Caco-2 (cell line): ENCODE measurements at regions not wholly inside any gene's neighbourhood (a gene's known extent, or its start where the extent isn't known, plus 50 kb on each side); places are given as distances from the start of the nearest gene placed in this dataset.
A peak's percentile ranks its signal among the peaks of the same experiment; 100 is the strongest.

ENCODE experiments used
- BruUV-seq: library from RNA; stranded (reverse); fragments of 400-500 nt; replicated peaks from 2 replicates; lab custom pipeline; 2021; lab: Mats Ljungman, UMichigan
- CTCF ChIA-PET: fragments of 300-600 bp; sonication (Branson Sonifier 250); formaldehyde crosslinking; loops from one replicate; lab custom pipeline; 2022; ENCODE audit warnings: antibody characterized with exemption; lab: Charles Lee
- POLR2A ChIA-PET: fragments of 300-600 bp; sonication (Branson Sonifier 250); formaldehyde crosslinking; loops from one replicate; lab custom pipeline; 2022; ENCODE audit warnings: antibody characterized with exemption; lab: Charles Lee
- DNase-seq, 2 experiments: peaks; one replicate each; pipeline versions ENCODE4 v3.0.0 to v3.0.0-alpha.2; 2020 to 2022
- H3K27me3 ChIP-seq: replicated peaks from 2 replicates; pipeline ENCODE4 v1.6.0; 2011; ENCODE audit warnings: low read length; ENCODE audit not compliant: control insufficient read depth, insufficient read depth
- H3K36me3 ChIP-seq: 2 replicates; pipeline ENCODE4 v1.5.1; 2011; ENCODE audit warnings: low read length; ENCODE audit not compliant: control insufficient read depth, insufficient read depth
- H3K4me1 ChIP-seq: fragments of 250-450 bp; sonication (Bioruptor Pico); 2 replicates; pipeline ENCODE4 v1.5.1; 2020; ENCODE audit warnings: mild to moderate bottlenecking
- H3K4me3 ChIP-seq: 2 replicates; pipeline ENCODE4 v1.5.1; 2011; ENCODE audit warnings: low read depth, mild to moderate bottlenecking, control low read depth, low read length
- H3K9me3 ChIP-seq: fragments of 250-450 bp; sonication (Bioruptor Pico); 2 replicates; pipeline ENCODE4 v1.5.1; 2020; ENCODE audit warnings: mild to moderate bottlenecking, moderate library complexity
- H3K27ac Mint-ChIP-seq: one replicate; pipeline ENCODE4 v1.8.0; 2022; ENCODE audit warnings: mixed read lengths; ENCODE audit not compliant: unreplicated experiment
- H3K27me3 Mint-ChIP-seq: one replicate; pipeline ENCODE4 v1.8.0; 2022; ENCODE audit warnings: mixed read lengths; ENCODE audit not compliant: insufficient read depth, unreplicated experiment
- H3K36me3 Mint-ChIP-seq: one replicate; pipeline ENCODE4 v1.8.0; 2022; ENCODE audit warnings: mild to moderate bottlenecking, mixed read lengths; ENCODE audit not compliant: insufficient read depth, unreplicated experiment
- H3K4me1 Mint-ChIP-seq: one replicate; pipeline ENCODE4 v1.8.0; 2022; ENCODE audit warnings: low read depth, mixed read lengths; ENCODE audit not compliant: unreplicated experiment
- H3K4me3 Mint-ChIP-seq: one replicate; pipeline ENCODE4 v1.8.0; 2022; ENCODE audit warnings: mild to moderate bottlenecking, moderate library complexity, mixed read lengths; ENCODE audit not compliant: unreplicated experiment
- H3K9me3 Mint-ChIP-seq: one replicate; pipeline ENCODE4 v1.8.0; 2022; ENCODE audit warnings: mixed read lengths; ENCODE audit not compliant: unreplicated experiment
- CTCF ChIP-seq, 2 experiments: fragments of 200-600 bp in 1 of 2; IDR thresholded peaks; 1 replicate in 1 of 2; 2 replicates in 1 of 2; pipeline versions ENCODE4 v1.5.1 to v1.8.0; 2011 to 2022; ENCODE audit warnings: antibody characterized with exemption in 1 of 2, control low read depth in 1 of 2, inconsistent platforms in 1 of 2, low read depth in 1 of 2, low read length in 1 of 2, mild to moderate bottlenecking in 1 of 2, moderate library complexity in 1 of 2; ENCODE audit not compliant: insufficient read depth in 1 of 2, severe bottlenecking in 1 of 2, unreplicated experiment in 1 of 2
- intact Hi-C: fragments of 100-400 bp; cut with micrococcal nuclease; formaldehyde crosslinking; loops from one replicate; pipeline ENCODE4 v1.10.0; 2022; ENCODE audit not compliant: unreplicated experiment

DNA sequence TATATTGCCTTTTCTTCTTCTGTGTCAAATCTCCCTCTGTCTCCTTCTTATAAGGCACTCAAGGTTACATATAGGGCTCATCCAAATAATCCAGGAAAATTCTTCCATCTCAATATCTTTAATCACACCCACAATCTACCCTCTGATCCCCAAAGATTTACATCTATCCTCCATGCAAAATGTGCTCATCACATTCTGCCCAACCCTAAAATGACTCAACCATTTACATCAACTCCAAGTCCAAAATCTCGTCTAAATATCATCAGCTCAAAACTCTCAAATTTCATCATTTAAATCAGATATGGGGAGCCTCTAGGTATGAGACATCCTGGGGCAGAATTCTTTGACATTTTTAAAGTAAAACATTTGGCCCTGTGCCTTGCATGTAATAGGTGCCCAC, 1349.8 kb downstream of the SUCLG1 start:
- Mint-ChIP-seq H3K36me3 (no peaks in the 10 kb centered on the region), H3K9me3 (peaks cover 19% of the 10 kb centered on the region), H3K27ac (no peak overlapping the region), H3K27me3 (no peaks in the 10 kb centered on the region), H3K4me3 (no peak overlapping the region), H3K4me1 (peaks cover 7% of the 10 kb centered on the region)
- no peak for DNase-seq
- no TSS peak for BruUV-seq
- H3K27me3 ChIP-seq, result no peaks in the 10 kb centered on the region
- H3K4me1 ChIP-seq, result peaks cover 7% of the 10 kb centered on the region
- H3K9me3 ChIP-seq, result no peaks in the 10 kb centered on the region
- no peak for TF ChIP-seq CTCF (IDR thresholded peaks at IDR 0.05; ENCODE audit: insufficient read depth in 1 of 2, low read depth in 1 of 2, low read length in 1 of 2, severe bottlenecking in 1 of 2, unreplicated experiment in 1 of 2)
- H3K4me3 ChIP-seq, result no peak overlapping the region
- H3K36me3 ChIP-seq, result no peaks in the 10 kb centered on the region
- ChIA-PET POLR2A (no interaction called here), CTCF (no interaction called here)
- intact Hi-C loops, result loop anchor here (10.0 kb wide), 1 partner anchor 114 kb away; no protein-coding TSS in a partner anchor

DNA sequence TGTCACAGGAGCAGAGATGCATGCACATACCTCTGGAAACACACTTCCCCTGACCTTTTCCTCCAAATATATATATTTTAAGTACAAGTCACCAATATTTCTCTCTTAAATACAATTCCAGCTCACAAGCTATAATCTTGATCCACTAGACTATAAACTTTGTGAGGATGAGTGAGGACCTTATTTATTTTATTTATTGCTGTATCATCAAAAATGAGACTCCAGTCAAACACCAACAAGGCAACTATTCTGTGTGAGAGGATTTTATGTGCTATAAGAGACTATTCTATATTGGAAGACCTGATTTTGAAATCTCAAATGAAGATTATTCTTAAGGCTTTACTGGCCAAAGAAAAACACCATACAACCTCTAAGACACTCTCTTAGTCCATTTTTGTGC, 1352.2 kb downstream of the SUCLG1 start:
- TF ChIP-seq CTCF (IDR thresholded peaks at IDR 0.05; ENCODE audit: insufficient read depth in 1 of 2, low read depth in 1 of 2, low read length in 1 of 2, severe bottlenecking in 1 of 2, unreplicated experiment in 1 of 2), result no peak
- Mint-ChIP-seq H3K27me3 (no peaks in the 10 kb centered on the region), H3K36me3 (peaks cover 9% of the 10 kb centered on the region), H3K4me3 (no peak overlapping the region), H3K4me1 (peaks cover 14% of the 10 kb centered on the region), H3K9me3 (peaks cover 19% of the 10 kb centered on the region), H3K27ac (no peak overlapping the region)
- Histone ChIP-seq H3K36me3 (no peaks in the 10 kb centered on the region), H3K4me1 (peaks cover 21% of the 10 kb centered on the region), H3K27me3 (no peaks in the 10 kb centered on the region), H3K9me3 (no peaks in the 10 kb centered on the region; the same call in 1 of the 2 replicates), H3K4me3 (no peak overlapping the region)
- intact Hi-C loops, result loop anchor here (10.0 kb wide), 1 partner anchor 112 kb away; no protein-coding TSS in a partner anchor
- CTCF ChIA-PET, result no interaction called here
- DNase-seq, result no peak
- no TSS peak for BruUV-seq
- POLR2A ChIA-PET, result no interaction called here

- no TSS peak for BruUV-seq
Measured at GRCh38 chr2:83104202-83104601, 1354.9 kb downstream of the SUCLG1 start.

More at GRCh38 chr2:83104202-83104601, 1354.9 kb downstream of the SUCLG1 start:
- Histone ChIP-seq H3K27me3 (no peaks in the 10 kb centered on the region), H3K36me3 (no peaks in the 10 kb centered on the region), H3K4me1 (peaks cover 21% of the 10 kb centered on the region), H3K9me3 (no peaks in the 10 kb centered on the region; the same call in 1 of the 2 replicates), H3K4me3 (no peak overlapping the region)
- no peak for DNase-seq
- POLR2A ChIA-PET, result no interaction called here
- TF ChIP-seq CTCF (IDR thresholded peaks at IDR 0.05; ENCODE audit: insufficient read depth in 1 of 2, low read depth in 1 of 2, low read length in 1 of 2, severe bottlenecking in 1 of 2, unreplicated experiment in 1 of 2), result no peak
- Mint-ChIP-seq H3K36me3 (peaks cover 9% of the 10 kb centered on the region), H3K9me3 (peaks cover 15% of the 10 kb centered on the region), H3K27me3 (no peaks in the 10 kb centered on the region), H3K4me1 (peaks cover 14% of the 10 kb centered on the region), H3K4me3 (no peak overlapping the region), H3K27ac (peak overlapping the region; percentile 75)
- intact Hi-C loops, result loop anchor here (10.0 kb wide), 1 partner anchor 109 kb away; no protein-coding TSS in a partner anchor
- CTCF ChIA-PET, result no interaction called here
